Large intestine (tissue), 3 donors: ENCODE measurements at regions not wholly inside any gene's neighbourhood (a gene's known extent, or its start where the extent isn't known, plus 50 kb on each side); places are given as distances from the start of the nearest gene placed in this dataset.

ENCODE experiments used
- DNase-seq, 2 donors: peaks; one replicate each; pipeline versions ENCODE4 v3.0.0 to v3.0.0-alpha.2; 2013
- H3K27ac ChIP-seq: one replicate; pipeline ENCODE4 v1.5.1; 2013; ENCODE audit warnings: low read length
- H3K27me3 ChIP-seq: 2 replicates; pipeline ENCODE4 v1.6.1; 2013; ENCODE audit warnings: low read length; ENCODE audit not compliant: control insufficient read depth, insufficient read depth
- H3K36me3 ChIP-seq: 2 replicates; pipeline ENCODE4 v1.6.1; 2013; ENCODE audit warnings: low read length; ENCODE audit not compliant: control insufficient read depth, insufficient read depth
- H3K4me1 ChIP-seq: one replicate; pipeline ENCODE4 v1.6.1; 2013; ENCODE audit warnings: low read length; ENCODE audit not compliant: control insufficient read depth, insufficient read depth
- H3K4me3 ChIP-seq: one replicate; pipeline ENCODE4 v1.5.1; 2013; ENCODE audit warnings: low read length
- H3K9me3 ChIP-seq: one replicate; pipeline ENCODE4 v1.6.1; 2013; ENCODE audit warnings: mild to moderate bottlenecking, low read depth, low read length, moderate library complexity; ENCODE audit not compliant: control insufficient read depth
- WGBS: methylation state at CpG from one replicate; pipeline ENCODE4 v1.1.5; 2013; ENCODE audit warnings: low lambda C conversion rate; ENCODE audit not compliant: insufficient coverage; 5-methylcytosine and 5-hydroxymethylcytosine counted together

DNA sequence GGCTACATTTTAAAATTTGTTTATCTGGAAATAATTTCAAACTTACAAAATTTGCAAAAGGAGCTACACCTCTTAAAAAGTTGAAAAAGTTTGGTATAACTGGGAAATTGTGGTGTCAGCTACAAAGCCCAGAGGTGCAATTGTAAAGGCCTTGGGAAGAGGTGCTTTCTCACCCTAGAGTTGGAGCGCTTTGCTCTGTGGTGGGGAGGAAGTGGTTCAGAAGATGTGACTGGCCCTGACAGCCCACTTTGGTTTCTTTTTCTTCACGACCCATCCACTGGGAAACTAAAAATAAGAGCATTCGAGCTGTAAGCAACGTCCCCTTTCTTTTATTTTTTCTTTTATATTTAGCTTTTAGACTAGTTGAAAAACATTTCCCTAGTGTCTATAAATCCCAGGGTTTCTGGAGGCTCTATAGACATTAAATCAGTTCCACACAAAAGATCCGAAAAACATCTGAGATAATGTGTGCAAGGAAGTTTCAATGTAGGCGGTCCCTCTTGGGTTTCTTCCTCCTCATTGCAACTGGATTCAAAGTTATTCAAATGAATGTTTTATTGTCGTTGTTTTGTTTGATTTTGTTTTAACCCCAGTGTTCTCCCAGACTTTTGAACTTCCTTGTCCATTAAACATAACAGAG is 397.8 kb downstream of the KIF16B start:
- no peak for DNase-seq
- 96% methylated on average over 5 of the region's 7 CpGs for WGBS

DNA sequence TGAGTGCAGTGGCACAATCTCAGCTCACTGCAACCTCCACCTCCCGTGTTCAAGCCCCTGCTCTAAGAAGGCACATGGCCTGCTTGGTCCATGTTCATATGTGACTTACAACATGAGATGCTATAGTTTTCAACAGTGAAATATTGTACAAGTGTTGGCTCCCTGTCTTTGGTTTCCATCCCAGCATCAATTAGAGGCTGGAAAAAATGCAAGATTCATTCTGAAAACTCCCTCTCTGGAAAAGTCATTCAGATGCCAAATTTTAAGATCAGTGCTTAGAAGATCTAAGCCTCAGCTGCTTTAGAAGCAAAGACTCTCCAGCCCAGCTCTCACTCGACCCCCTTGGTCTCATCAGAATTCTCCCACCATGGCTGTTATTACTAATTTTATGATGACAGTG is 398.9 kb downstream of the KIF16B start:
- no peak overlapping the region for H3K4me3 ChIP-seq
- no peak for DNase-seq
- no peaks in the 10 kb centered on the region for H3K27me3 ChIP-seq
- no peaks in the 10 kb centered on the region for H3K4me1 ChIP-seq
- H3K27ac ChIP-seq, result no peak overlapping the region
- H3K9me3 ChIP-seq, result no peaks in the 10 kb centered on the region
- H3K36me3 ChIP-seq, result no peaks in the 10 kb centered on the region
- WGBS, result no CpG with 5 or more reads among the region's 2 CpGs

More for the DNA sequence above, 397.8 kb downstream of the KIF16B start:
- H3K27me3 ChIP-seq, result no peaks in the 10 kb centered on the region
- H3K27ac ChIP-seq, result no peak overlapping the region
- H3K36me3 ChIP-seq, result no peaks in the 10 kb centered on the region
- H3K9me3 ChIP-seq, result no peaks in the 10 kb centered on the region
- no peak overlapping the region for H3K4me3 ChIP-seq
- no peaks in the 10 kb centered on the region for H3K4me1 ChIP-seq

DNA sequence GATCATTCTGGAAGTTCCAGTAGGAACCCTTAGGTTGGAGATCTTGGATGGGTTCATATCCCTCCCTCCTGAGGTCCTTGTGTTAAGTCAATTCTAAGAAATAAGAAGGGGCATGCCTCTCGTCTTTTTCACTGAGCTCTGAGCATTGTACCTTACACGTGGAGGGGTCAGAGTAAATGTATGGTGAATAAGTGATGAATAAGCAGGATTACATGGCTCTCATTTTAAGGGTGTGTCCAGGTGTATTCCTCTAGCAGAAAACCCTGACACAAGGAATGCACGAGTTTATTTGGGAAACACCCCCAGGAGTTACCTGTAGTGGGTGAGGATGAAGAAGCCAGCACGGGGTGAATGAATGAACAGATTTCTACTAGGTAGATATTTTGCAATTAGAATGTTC is 400.2 kb downstream of the KIF16B start:
- Histone ChIP-seq H3K27me3 (no peaks in the 10 kb centered on the region), H3K36me3 (no peaks in the 10 kb centered on the region), H3K4me3 (no peak overlapping the region), H3K4me1 (no peaks in the 10 kb centered on the region), H3K9me3 (no peaks in the 10 kb centered on the region), H3K27ac (no peak overlapping the region)
- WGBS, result 100% methylated on average over 2 of the region's 4 CpGs
- DNase-seq, result no peak

DNA sequence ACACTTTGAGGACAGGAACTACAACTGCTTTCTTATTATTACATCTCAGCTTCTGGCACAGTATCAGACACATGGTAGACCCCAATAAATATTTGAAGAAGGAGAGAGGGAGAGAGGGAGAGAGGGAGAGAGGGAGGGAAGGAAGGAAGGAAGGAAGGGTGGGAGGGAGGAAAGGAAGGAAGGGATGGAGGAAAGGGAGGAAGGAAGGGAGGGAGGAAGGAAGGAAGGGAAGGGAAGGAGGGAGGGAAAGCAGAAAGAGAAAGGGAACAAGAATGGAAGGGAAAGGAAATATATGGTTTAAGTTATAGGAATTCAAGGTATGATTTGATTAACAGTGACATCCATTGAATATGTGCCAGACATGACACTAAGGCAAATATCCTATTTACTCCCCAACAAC is 402.1 kb downstream of the KIF16B start:
- H3K36me3 ChIP-seq, result no peaks in the 10 kb centered on the region
- no peak overlapping the region for H3K27ac ChIP-seq
- H3K4me3 ChIP-seq, result no peak overlapping the region
- DNase-seq, result no peak
- no peaks in the 10 kb centered on the region for H3K4me1 ChIP-seq
- no peaks in the 10 kb centered on the region for H3K9me3 ChIP-seq
- no peaks in the 10 kb centered on the region for H3K27me3 ChIP-seq

DNA sequence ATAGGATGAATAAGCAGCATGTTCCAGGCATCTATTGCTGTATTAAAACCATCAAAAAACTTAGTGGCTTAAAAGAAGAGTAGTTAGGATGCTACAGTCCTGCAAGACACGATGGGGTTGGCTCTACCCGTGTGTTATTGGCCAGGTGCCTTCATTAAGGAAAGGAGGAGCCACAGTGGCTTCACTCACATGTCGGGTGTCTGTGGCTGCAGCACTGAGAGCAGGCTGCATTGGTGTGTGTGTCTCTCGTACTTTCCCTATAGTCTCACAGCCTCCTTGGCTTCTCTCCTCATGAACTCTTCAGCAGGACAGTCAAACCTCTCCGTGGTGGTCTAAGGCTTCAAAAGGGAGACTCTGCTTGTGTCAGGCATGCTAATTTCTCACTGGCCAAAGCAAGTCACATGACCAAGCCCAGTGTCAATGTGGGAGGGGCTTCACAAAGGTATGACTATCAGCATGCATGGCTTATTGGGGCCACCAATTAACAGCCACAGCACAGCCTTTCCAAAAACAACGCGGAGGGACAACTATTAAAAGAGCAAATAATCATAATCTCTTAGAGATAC is 402.8 kb downstream of the KIF16B start:
- Histone ChIP-seq H3K4me1 (no peaks in the 10 kb centered on the region), H3K36me3 (no peaks in the 10 kb centered on the region), H3K4me3 (no peak overlapping the region), H3K27me3 (no peaks in the 10 kb centered on the region), H3K9me3 (no peaks in the 10 kb centered on the region), H3K27ac (no peak overlapping the region)
- no CpG with 5 or more reads among the region's 7 CpGs for WGBS
- no peak for DNase-seq

DNA sequence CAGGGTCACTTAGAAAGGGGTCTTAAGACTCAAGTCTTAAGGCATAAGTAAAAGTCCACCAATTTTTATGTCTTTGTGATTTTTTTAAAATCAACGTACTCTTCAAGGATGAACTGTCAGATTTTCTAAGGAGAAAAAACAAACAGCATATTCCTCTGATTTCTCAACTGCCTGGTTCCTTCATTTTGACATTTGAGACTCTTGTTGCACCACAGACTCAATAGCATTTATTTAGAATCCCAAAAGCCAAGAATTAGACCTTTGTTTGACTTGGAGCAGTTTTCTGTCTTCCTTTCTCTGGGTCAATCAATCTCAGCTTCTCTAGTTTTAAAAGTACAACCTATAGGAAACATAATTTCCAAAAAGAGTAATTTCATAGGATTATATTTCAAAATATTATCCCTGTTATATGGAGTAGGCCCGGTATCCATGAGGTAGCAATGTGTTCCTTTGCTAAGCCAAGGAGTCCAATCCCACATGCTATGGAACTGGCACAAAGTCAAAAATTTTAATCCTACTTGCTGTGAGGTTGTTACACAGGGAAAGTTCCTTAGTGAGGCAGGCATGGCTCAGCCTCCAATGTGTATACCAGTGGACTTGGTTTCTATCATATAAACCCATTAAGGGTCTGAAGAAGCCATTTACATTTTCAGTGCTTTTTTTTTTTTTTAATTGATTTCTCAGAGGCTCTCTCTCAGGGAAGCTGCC is 405.7 kb downstream of the KIF16B start:
- Histone ChIP-seq H3K9me3 (no peaks in the 10 kb centered on the region), H3K36me3 (no peaks in the 10 kb centered on the region), H3K27me3 (no peaks in the 10 kb centered on the region), H3K27ac (no peak overlapping the region), H3K4me3 (no peak overlapping the region), H3K4me1 (no peaks in the 10 kb centered on the region)
- no CpG with 5 or more reads among the region's 2 CpGs for WGBS
- DNase-seq, result no peak

DNA sequence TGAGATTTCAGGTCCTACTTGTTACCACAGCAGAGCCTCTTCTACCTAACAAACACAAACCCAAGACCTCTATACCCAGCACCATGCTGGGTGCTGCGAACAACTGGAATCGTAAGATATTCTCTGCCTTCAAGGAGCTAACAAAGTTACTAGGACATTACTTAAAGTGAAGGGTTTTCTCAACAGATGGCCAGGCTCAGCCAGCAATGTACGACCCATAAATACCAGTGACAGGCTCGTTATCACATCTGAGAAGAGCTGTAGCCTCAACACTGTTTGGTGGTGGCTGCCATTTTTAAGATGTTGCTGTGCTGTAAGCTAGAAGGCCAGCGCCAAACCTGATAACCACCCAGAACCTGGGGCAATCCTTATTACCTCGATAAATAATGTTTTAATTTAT is 406.5 kb downstream of the KIF16B start:
- H3K4me1 ChIP-seq, result no peaks in the 10 kb centered on the region
- no CpG with 5 or more reads among the region's 6 CpGs for WGBS
- H3K27ac ChIP-seq, result no peak overlapping the region
- no peaks in the 10 kb centered on the region for H3K9me3 ChIP-seq
- no peak for DNase-seq
- H3K4me3 ChIP-seq, result no peak overlapping the region
- H3K27me3 ChIP-seq, result no peaks in the 10 kb centered on the region
- no peaks in the 10 kb centered on the region for H3K36me3 ChIP-seq

DNA sequence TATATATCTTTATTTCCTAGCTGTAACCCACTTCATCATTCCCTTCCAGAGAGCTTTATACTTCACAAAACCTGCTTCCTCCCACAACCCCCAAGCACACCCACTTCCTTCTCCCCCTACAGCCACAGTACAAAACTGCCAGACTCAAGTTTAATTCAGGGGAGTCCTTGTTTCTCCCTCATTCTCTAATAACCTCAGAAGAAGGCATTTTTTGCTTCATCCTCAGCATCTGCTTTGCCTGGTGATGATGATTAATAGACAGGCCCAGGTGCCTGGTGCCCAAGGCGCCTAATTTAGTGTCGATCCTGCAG is 414.3 kb downstream of the KIF16B start:
- no peak for DNase-seq
- no CpG with 5 or more reads among the region's 2 CpGs for WGBS

DNA sequence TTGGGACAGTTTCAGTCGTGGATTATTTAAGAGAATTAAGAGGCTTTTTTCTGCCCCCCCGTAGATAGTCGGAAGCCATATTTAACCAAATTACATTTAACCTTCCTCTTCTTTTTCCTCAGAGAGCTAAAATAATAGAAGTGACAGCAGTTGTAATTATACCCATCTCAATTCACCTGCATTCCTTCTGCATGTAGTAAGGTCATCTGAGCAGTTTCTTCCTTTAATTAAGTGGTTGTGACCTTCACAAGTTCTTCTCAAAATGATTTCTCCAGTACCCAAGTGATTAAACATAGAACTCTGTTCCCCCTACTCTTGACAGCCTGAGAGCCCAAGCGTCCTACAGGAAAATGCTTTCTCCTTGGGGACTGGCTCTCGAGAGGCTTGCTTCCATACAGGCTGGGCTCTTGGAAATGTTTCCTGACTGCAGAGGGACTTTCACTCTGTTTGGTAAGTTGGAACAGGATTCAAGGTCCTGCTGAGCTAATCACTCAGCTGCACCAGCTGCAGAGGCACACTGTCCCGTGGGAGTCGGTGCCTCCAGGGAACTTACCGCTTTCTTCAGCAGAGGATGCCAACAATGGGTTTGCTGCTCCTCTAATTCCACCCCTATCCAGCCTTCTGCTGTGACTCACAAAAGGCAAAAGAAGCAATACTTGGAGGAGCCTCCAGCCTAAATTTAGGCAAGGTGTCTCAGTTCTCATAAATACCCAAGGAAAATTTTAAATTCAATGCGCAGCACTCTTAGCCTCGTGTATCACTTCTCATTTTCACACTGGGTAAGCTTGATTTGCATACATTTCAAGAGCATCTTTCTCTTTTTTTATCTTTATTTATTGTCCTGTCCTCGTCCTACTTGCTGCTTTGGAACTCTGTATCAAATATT is 414.9 kb downstream of the KIF16B start:
- H3K27ac ChIP-seq, result no peak overlapping the region
- no peaks in the 10 kb centered on the region for H3K4me1 ChIP-seq
- no peaks in the 10 kb centered on the region for H3K36me3 ChIP-seq
- 86% methylated on average over 6 of the region's 11 CpGs for WGBS
- H3K4me3 ChIP-seq, result no peak overlapping the region
- H3K27me3 ChIP-seq, result no peaks in the 10 kb centered on the region
- H3K9me3 ChIP-seq, result no peaks in the 10 kb centered on the region
- no peak for DNase-seq

More for the DNA sequence above, 414.3 kb downstream of the KIF16B start:
- no peak overlapping the region for H3K27ac ChIP-seq
- no peak overlapping the region for H3K4me3 ChIP-seq
- no peaks in the 10 kb centered on the region for H3K27me3 ChIP-seq
- H3K36me3 ChIP-seq, result no peaks in the 10 kb centered on the region
- no peaks in the 10 kb centered on the region for H3K4me1 ChIP-seq
- no peaks in the 10 kb centered on the region for H3K9me3 ChIP-seq

DNA sequence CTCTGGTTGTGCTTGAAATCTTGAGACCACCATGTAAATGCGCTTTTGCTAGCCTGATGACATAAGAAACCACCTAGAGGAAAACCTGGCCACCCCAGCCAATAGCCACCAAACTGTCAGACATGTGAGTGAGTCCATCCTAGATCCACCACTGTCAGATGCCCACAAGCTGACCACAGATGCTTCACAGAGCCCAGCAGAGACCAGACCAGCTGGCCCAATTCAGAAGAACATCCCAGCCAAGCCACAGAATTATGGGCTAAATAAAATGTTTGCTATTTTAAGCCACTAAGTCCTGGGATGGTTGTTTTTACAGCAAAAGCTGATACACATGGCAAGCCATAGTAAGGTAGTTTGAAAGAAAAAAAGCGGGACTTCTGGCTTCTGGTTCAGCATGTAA is 425.3 kb downstream of the KIF16B start:
- H3K4me1 ChIP-seq, result no peaks in the 10 kb centered on the region
- DNase-seq, result no peak
- H3K27me3 ChIP-seq, result no peaks in the 10 kb centered on the region
- H3K27ac ChIP-seq, result no peak overlapping the region
- no CpG with 5 or more reads among the region's 2 CpGs for whole genome bisulfite sequencing
- H3K9me3 ChIP-seq, result no peaks in the 10 kb centered on the region
- no peaks in the 10 kb centered on the region for H3K36me3 ChIP-seq
- no peak overlapping the region for H3K4me3 ChIP-seq
